ENCODE measurements at regions not wholly inside any gene's neighbourhood (a gene's known extent, or its start where the extent isn't known, plus 50 kb on each side); places are given as distances from the start of the nearest gene placed in this dataset.

DNA sequence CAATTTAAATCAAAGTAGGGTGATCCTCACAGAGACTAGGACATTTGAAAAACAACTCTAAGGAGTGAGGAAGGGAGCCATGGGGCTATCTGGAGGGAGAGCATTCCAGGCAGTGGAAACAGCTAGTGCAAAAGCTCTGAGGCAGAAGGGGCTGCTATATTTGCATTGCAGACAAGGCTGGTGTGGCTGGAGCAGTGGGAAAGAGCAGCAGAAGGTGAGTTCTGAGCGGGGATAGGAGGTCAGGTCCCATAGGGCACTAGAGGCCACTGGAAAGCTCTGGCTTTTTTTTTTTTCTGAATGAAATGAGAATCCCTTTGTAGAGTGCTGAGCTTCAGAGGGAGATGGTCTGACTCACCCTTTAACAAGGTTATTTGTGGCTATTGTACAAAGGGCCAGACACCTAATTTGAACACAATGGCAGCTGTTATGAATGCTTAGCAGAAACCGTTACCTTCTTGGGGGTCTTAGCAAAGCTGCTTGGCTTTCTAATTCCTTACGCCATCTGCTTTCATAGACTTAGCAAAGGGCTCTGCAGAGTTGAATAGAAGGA is 291.6 kb downstream of the BUD13 start:
- DNase-seq, result peak; percentile 61
- TF ChIP-seq, protein P1, sequence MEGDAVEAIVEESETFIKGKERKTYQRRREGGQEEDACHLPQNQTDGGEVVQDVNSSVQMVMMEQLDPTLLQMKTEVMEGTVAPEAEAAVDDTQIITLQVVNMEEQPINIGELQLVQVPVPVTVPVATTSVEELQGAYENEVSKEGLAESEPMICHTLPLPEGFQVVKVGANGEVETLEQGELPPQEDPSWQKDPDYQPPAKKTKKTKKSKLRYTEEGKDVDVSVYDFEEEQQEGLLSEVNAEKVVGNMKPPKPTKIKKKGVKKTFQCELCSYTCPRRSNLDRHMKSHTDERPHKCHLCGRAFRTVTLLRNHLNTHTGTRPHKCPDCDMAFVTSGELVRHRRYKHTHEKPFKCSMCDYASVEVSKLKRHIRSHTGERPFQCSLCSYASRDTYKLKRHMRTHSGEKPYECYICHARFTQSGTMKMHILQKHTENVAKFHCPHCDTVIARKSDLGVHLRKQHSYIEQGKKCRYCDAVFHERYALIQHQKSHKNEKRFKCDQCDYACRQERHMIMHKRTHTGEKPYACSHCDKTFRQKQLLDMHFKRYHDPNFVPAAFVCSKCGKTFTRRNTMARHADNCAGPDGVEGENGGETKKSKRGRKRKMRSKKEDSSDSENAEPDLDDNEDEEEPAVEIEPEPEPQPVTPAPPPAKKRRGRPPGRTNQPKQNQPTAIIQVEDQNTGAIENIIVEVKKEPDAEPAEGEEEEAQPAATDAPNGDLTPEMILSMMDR (IDR thresholded peaks at IDR 0.05; ENCODE audit: partially characterized antibody, unreplicated experiment), result no peak

DNA sequence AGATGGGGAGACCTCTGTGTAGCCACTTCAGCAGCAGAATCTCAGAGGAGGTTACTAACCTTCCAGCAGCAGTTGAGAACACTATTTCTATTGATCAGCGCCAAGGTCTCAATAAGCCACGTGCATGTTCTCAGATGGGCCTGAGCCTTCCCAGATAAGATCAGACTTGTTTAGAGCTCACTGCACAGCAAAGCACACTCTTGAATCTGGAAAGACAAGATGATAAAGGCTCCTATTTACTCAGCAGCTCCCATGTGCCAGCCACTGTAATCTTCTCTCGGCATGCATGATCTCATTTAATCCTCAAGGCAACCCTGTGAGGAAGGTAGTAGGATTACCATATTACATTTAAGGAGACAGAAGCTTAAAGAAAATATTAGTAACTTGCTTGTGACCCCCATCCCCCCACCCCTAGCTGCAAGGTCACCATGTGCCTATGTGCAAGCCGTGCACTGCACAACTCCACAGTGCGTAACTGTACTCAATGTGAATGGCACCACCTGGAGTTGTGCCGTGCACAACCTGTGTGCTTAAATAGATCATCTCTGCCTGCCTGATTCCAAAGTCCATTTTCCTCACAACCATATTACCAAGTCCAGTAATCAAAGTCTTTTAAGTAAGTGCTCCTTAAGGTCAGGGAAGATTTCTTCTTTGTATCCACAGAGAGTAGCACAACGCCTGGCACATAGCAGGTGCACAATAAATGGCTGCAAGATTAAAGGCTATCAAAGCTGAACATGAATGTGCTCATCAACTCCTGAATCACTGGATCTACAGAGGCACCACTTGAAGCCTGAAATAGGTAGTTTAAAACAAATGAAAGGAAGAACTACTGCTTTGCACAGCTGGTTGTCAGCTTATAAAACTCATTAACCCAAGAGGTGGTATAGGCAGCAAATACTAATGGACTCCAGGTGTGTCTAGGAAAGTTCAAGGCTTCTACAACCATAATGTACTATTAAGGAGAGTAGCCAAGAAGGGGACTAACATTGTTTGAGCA is 293.8 kb downstream of the BUD13 start:
- no peak overlapping the region for H3K4me3 Mint-ChIP-seq (ENCODE audit: unreplicated experiment)
- H3K27me3 Mint-ChIP-seq (ENCODE audit: unreplicated experiment), result peaks cover 3% of the 10 kb centered on the region
- no peak for DNase-seq
- H3K36me3 Mint-ChIP-seq (ENCODE audit: unreplicated experiment), result no peaks in the 10 kb centered on the region
- H3K4me1 Mint-ChIP-seq (ENCODE audit: low read depth, unreplicated experiment), result peaks cover 32% of the 10 kb centered on the region
- no peak overlapping the region for H3K27ac Mint-ChIP-seq (ENCODE audit: unreplicated experiment)
- TF ChIP-seq, protein P1 (IDR thresholded peaks at IDR 0.05; ENCODE audit: partially characterized antibody, unreplicated experiment), result no peak
- no peaks in the 10 kb centered on the region for H3K9me3 Mint-ChIP-seq (ENCODE audit: unreplicated experiment)

More for the DNA sequence above, 291.6 kb downstream of the BUD13 start:
- Mint-ChIP-seq H3K9me3 (ENCODE audit: unreplicated experiment) (no peaks in the 10 kb centered on the region), H3K36me3 (ENCODE audit: unreplicated experiment) (peaks cover 5% of the 10 kb centered on the region), H3K27ac (ENCODE audit: unreplicated experiment) (peak overlapping the region; percentile 87), H3K4me3 (ENCODE audit: unreplicated experiment) (no peak overlapping the region), H3K4me1 (ENCODE audit: low read depth, unreplicated experiment) (peaks cover 41% of the 10 kb centered on the region), H3K27me3 (ENCODE audit: unreplicated experiment) (peaks cover 3% of the 10 kb centered on the region)

DNA sequence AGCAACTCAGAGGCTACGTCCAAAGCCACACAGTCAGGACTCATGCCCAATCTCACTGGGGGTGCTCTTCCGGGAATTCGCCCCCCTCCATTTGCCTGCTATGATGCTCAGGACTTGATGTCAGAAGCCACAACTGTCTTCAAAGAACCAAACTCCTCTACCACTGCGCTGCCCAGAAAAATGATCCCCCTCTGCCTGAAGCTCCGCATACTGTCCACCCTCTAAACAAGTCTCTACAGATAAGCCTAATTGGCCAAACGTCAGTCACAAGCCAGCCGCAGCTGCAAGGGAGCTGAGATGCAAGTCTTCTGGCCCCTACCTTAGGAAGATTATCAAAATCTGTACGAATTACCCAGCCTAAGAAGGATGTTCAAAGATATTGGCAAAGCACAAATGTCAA is 294.6 kb downstream of the BUD13 start:
- no peak overlapping the region for H3K27ac Mint-ChIP-seq (ENCODE audit: unreplicated experiment)
- no peak for DNase-seq
- TF ChIP-seq, protein P1 (IDR thresholded peaks at IDR 0.05; ENCODE audit: partially characterized antibody, unreplicated experiment), result no peak
- no peaks in the 10 kb centered on the region for H3K9me3 Mint-ChIP-seq (ENCODE audit: unreplicated experiment)
- H3K4me3 Mint-ChIP-seq (ENCODE audit: unreplicated experiment), result no peak overlapping the region
- peaks cover 30% of the 10 kb centered on the region for H3K4me1 Mint-ChIP-seq (ENCODE audit: low read depth, unreplicated experiment)
- H3K36me3 Mint-ChIP-seq (ENCODE audit: unreplicated experiment), result no peaks in the 10 kb centered on the region
- peaks cover 5% of the 10 kb centered on the region for H3K27me3 Mint-ChIP-seq (ENCODE audit: unreplicated experiment)

DNA sequence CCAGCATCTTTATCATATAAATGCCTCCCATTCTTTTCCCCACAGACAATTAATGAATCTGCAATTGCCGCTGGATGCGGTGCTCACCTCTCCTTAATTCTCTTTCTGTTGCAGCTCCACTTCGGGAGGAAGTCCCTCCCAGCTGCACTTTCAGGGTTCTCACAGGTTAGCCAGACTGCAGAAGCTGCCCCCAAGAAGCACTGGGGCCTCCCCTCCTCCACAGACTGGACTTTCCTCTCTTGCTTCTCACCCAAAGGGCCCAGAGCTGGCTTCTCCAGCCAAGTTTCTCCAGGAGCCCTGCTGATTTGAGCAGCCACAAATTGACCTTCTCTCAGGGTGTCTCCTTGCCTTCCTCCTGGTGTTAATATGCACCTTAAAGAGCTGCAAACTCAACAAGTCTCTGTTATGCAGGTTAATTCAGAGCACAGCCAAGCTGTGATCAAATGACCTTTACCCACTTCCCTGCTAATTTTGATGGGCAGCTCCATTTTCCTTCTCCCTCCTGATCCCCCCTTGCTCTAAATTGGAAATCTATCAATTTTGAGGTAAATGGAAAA is 298.9 kb downstream of the BUD13 start:
- H3K36me3 Mint-ChIP-seq (ENCODE audit: unreplicated experiment), result peaks cover 5% of the 10 kb centered on the region
- H3K27me3 Mint-ChIP-seq (ENCODE audit: unreplicated experiment), result peaks cover 3% of the 10 kb centered on the region
- H3K4me1 Mint-ChIP-seq (ENCODE audit: low read depth, unreplicated experiment), result peaks cover 12% of the 10 kb centered on the region
- H3K4me3 Mint-ChIP-seq (ENCODE audit: unreplicated experiment), result no peak overlapping the region
- no peak for DNase-seq
- H3K27ac Mint-ChIP-seq (ENCODE audit: unreplicated experiment), result no peak overlapping the region
- TF ChIP-seq, protein P1 (IDR thresholded peaks at IDR 0.05; ENCODE audit: partially characterized antibody, unreplicated experiment), result no peak
- H3K9me3 Mint-ChIP-seq (ENCODE audit: unreplicated experiment), result peaks cover 8% of the 10 kb centered on the region
